H1 (cell line): ENCODE measurements at regions not wholly inside any gene's neighbourhood (a gene's known extent, or its start where the extent isn't known, plus 50 kb on each side); places are given as distances from the start of the nearest gene placed in this dataset.
"Not testable (repeated sequence)": the region's sequence is repeated elsewhere in the genome, so short reads cannot be mapped to it uniquely, and the experiment has no call there.

Experiments used
- CHD1 ChIP-seq: IDR thresholded peaks from 2 replicates; pipeline ENCODE4 v1.6.1; 2012; ENCODE audit warnings: low read depth, low read length, improper control_type of control experiment
- EZH2 ChIP-seq: fragments of 200-600 bp; sonication (generic); IDR thresholded peaks from 2 replicates; pipeline ENCODE4 v1.7.1; 2012; ENCODE audit warnings: low read depth, mild to moderate bottlenecking, moderate library complexity, low read length, inconsistent platforms; ENCODE audit not compliant: severe bottlenecking
- GTF2F1 ChIP-seq: IDR thresholded peaks from 2 replicates; pipeline ENCODE4 v1.6.1; 2012; ENCODE audit warnings: low read depth, low read length, improper control_type of control experiment, borderline replicate concordance
- HDAC2 ChIP-seq, 2 experiments: fragments of 300-600 bp in 1 of 2; sonication (generic) in 1 of 2; IDR thresholded peaks; 2 replicates each; pipeline ENCODE4 v1.6.1; 2011 to 2012; ENCODE audit warnings: low read depth in 2 of 2, low read length in 2 of 2, mild to moderate bottlenecking in 2 of 2, moderate library complexity in 2 of 2, borderline replicate concordance in 1 of 2, inconsistent platforms in 1 of 2
- HDAC6 ChIP-seq: IDR thresholded peaks from one replicate; pipeline ENCODE4 v1.7.1; 2012; ENCODE audit warnings: low read depth, mild to moderate bottlenecking, inconsistent platforms, low read length, moderate library complexity
- PHF8 ChIP-seq: fragments of 200-600 bp; sonication (generic); conservative IDR thresholded peaks from 2 replicates; pipeline ENCODE4 v1.7.1; 2012; ENCODE audit warnings: low read depth, mild to moderate bottlenecking, inconsistent platforms, low read length, moderate library complexity
- POLR2AphosphoS5 ChIP-seq: IDR thresholded peaks from 2 replicates; pipeline ENCODE4 v1.6.1; 2011; ENCODE audit warnings: low read depth, low read length
- RAD21 ChIP-seq, 2 experiments: IDR thresholded peaks in 1 of 2; conservative IDR thresholded peaks in 1 of 2; 2 replicates each; pipeline ENCODE4 v1.6.1; 2011; ENCODE audit warnings: low read depth in 2 of 2, low read length in 2 of 2, improper control_type of control experiment in 1 of 2, inconsistent platforms in 1 of 2, mild to moderate bottlenecking in 1 of 2, moderate library complexity in 1 of 2
- RNF2 ChIP-seq: fragments of 200-900, 300-1000 bp; sonication (generic); IDR thresholded peaks from 2 replicates; pipeline ENCODE4 v1.7.1; 2016; ENCODE audit warnings: borderline replicate concordance, low read depth, mild to moderate bottlenecking, antibody characterized with exemption, low read length; ENCODE audit not compliant: poor library complexity, severe bottlenecking; ENCODE audit errors: missing control alignments
- TAF1 ChIP-seq: IDR thresholded peaks from 2 replicates; pipeline ENCODE4 v1.6.1; 2011; ENCODE audit warnings: mild to moderate bottlenecking, low read depth, low read length
- TEAD4 ChIP-seq: IDR thresholded peaks from 2 replicates; pipeline ENCODE4 v1.6.1; 2012; ENCODE audit warnings: low read depth, low read length, inconsistent platforms, mixed read lengths
- TF ChIP-seq, protein P1 (sequence below), 3 experiments: IDR thresholded peaks; 1 replicate in 2 of 3; 2 replicates in 1 of 3; pipeline versions ENCODE4 v1.5.1 to v1.6.1; 2011; ENCODE audit warnings: low read length in 3 of 3, mild to moderate bottlenecking in 3 of 3, inconsistent platforms in 2 of 3, low read depth in 1 of 3, moderate library complexity in 1 of 3; ENCODE audit not compliant: insufficient read depth in 1 of 3; ENCODE audit errors: control extremely low read depth in 1 of 3
- TF ChIP-seq, protein P2 (sequence below): IDR thresholded peaks from 2 replicates; pipeline ENCODE4 v1.6.1; 2012; ENCODE audit warnings: low read length, inconsistent platforms

DNA sequence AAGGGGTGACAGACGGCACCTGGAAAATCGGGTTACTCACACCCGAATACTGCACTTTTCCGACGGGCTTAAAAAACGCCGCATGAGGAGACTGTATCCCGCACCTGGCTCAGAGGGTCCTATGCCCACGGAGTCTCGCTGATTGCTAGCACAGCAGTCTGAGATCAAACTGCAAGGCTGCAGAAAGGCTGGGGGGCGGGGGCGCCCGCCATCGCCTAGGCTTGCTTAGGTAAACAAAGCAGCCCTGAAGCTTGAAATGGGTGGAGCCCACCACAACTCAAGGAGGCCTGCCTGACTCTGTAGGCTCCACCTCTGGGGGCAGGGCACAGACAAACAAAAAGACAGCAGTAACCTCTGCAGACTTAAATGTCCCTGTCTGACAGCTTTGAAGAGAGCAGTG lies 144.4 kb downstream of the TYW3 start:
- TF ChIP-seq, protein P1, sequence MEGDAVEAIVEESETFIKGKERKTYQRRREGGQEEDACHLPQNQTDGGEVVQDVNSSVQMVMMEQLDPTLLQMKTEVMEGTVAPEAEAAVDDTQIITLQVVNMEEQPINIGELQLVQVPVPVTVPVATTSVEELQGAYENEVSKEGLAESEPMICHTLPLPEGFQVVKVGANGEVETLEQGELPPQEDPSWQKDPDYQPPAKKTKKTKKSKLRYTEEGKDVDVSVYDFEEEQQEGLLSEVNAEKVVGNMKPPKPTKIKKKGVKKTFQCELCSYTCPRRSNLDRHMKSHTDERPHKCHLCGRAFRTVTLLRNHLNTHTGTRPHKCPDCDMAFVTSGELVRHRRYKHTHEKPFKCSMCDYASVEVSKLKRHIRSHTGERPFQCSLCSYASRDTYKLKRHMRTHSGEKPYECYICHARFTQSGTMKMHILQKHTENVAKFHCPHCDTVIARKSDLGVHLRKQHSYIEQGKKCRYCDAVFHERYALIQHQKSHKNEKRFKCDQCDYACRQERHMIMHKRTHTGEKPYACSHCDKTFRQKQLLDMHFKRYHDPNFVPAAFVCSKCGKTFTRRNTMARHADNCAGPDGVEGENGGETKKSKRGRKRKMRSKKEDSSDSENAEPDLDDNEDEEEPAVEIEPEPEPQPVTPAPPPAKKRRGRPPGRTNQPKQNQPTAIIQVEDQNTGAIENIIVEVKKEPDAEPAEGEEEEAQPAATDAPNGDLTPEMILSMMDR (IDR thresholded peaks at IDR 0.05; ENCODE audit: control extremely low read depth in 1 of 3, insufficient read depth in 1 of 3, low read depth in 1 of 3, low read length in 3 of 3): not testable (repeated sequence)
- not testable (repeated sequence) for TF ChIP-seq POLR2AphosphoS5; HDAC2 (IDR thresholded peaks at IDR 0.05; ENCODE audit: borderline replicate concordance in 1 of 2, low read depth in 2 of 2, low read length in 2 of 2); TEAD4; CHD1; PHF8; GTF2F1; RAD21 (IDR thresholded peaks at IDR 0.05 in 1 of 2, conservative IDR thresholded peaks at IDR 0.05 in 1 of 2; ENCODE audit: low read depth in 2 of 2, low read length in 2 of 2); HDAC6; TAF1; EZH2; RNF2
- TF ChIP-seq, protein P2, sequence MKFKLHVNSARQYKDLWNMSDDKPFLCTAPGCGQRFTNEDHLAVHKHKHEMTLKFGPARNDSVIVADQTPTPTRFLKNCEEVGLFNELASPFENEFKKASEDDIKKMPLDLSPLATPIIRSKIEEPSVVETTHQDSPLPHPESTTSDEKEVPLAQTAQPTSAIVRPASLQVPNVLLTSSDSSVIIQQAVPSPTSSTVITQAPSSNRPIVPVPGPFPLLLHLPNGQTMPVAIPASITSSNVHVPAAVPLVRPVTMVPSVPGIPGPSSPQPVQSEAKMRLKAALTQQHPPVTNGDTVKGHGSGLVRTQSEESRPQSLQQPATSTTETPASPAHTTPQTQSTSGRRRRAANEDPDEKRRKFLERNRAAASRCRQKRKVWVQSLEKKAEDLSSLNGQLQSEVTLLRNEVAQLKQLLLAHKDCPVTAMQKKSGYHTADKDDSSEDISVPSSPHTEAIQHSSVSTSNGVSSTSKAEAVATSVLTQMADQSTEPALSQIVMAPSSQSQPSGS: not testable (repeated sequence)
